GM12878 (cell line): ENCODE measurements at regions not wholly inside any gene's neighbourhood (a gene's known extent, or its start where the extent isn't known, plus 50 kb on each side); places are given as distances from the start of the nearest gene placed in this dataset.
A peak's percentile ranks its signal among the peaks of the same experiment; 100 is the strongest.

Experiments used
- ATAC-seq: fragments of 200-7000 bp; cut with Tn5 transposase; 3 replicates; pipeline ENCODE4 v1.9.1; 2020; ENCODE audit warnings: mild to moderate bottlenecking, moderate library complexity
- BruUV-seq: library from RNA; stranded (reverse); fragments of 400-500 nt; replicated peaks from 2 replicates; lab custom pipeline; 2021; lab: Mats Ljungman, UMichigan
- CTCF ChIA-PET: fragments of 300-600 bp; sonication (Branson Sonifier 250); formaldehyde crosslinking; extraction: SDS; loops from one replicate; lab custom pipeline; 2021; ENCODE audit warnings: inconsistent platforms; lab: Yijun Ruan, JAX
- POLR2A ChIA-PET: fragments of 350-600 bp; formaldehyde crosslinking; extraction: SDS; loops from one replicate; lab custom pipeline; 2021; ENCODE audit warnings: inconsistent platforms; lab: Charles Lee
- RAD21 ChIA-PET: fragments of 300-600 bp; sonication (Branson Sonifier 250); formaldehyde crosslinking; loops from one replicate; lab custom pipeline; 2023; ENCODE audit warnings: antibody characterized with exemption; ENCODE audit not compliant: unreplicated experiment; lab: Charles Lee
- SMC1A ChIA-PET: fragments of 300-600 bp; sonication (Branson Sonifier 250); formaldehyde crosslinking; loops from one replicate; lab custom pipeline; 2023; ENCODE audit not compliant: unreplicated experiment, uncharacterized antibody; lab: Charles Lee
- DNase-seq: peaks from one replicate; pipeline ENCODE4 v3.0.0-alpha.2; 2011; ENCODE audit warnings: low read depth, low spot score
- FAIRE-seq: peaks from 3 replicates; lab custom pipeline; 2011; peaks lifted over from hg19 to GRCh38; lab: Jason Lieb, UNC
- H2AFZ ChIP-seq: 2 replicates; pipeline ENCODE4 v1.6.0; 2011; ENCODE audit warnings: low read depth, low read length, control low read depth; ENCODE audit not compliant: control insufficient read depth
- H3K27ac ChIP-seq: 2 replicates; pipeline ENCODE4 v1.5.1; 2011; ENCODE audit warnings: control low read depth; ENCODE audit not compliant: control insufficient read depth, insufficient read depth
- H3K27me3 ChIP-seq, 2 experiments: replicated peaks in 1 of 2; 2 replicates each; pipeline versions ENCODE4 v1.6.0 to v1.6.1; 2011; ENCODE audit warnings: low read length in 1 of 2; ENCODE audit not compliant: control insufficient read depth in 2 of 2, insufficient read depth in 2 of 2
- H3K36me3 ChIP-seq, 2 experiments: 2 replicates each; pipeline ENCODE4 v1.5.1; 2011; ENCODE audit warnings: low read length in 1 of 2; ENCODE audit not compliant: control insufficient read depth in 2 of 2, insufficient read depth in 2 of 2
- H3K4me1 ChIP-seq: 2 replicates; pipeline ENCODE4 v1.6.1; 2011; ENCODE audit warnings: mild to moderate bottlenecking, low read length, moderate library complexity, mixed read lengths; ENCODE audit not compliant: control insufficient read depth, insufficient read depth
- H3K4me2 ChIP-seq: 2 replicates; pipeline ENCODE4 v1.6.0; 2011; ENCODE audit warnings: control low read depth; ENCODE audit not compliant: control insufficient read depth, insufficient read depth
- H3K4me3 ChIP-seq: fragments of 200-600 bp; sonication (generic); 2 replicates; pipeline ENCODE4 v1.5.1; 2016
- H3K79me2 ChIP-seq: 2 replicates; pipeline ENCODE4 v1.6.0; 2011; ENCODE audit warnings: low read length; ENCODE audit not compliant: control insufficient read depth, insufficient read depth
- H3K9ac ChIP-seq: 2 replicates; pipeline ENCODE4 v1.8.0; 2011; ENCODE audit warnings: low read length, control low read depth, mixed read lengths; ENCODE audit not compliant: control insufficient read depth, insufficient read depth
- H3K9me3 ChIP-seq: replicated peaks from 3 replicates; pipeline ENCODE4 v1.5.1; 2011; ENCODE audit warnings: mild to moderate bottlenecking, low read length; ENCODE audit not compliant: control insufficient read depth, insufficient read depth
- H4K20me1 ChIP-seq: 2 replicates; pipeline ENCODE4 v1.6.0; 2011; ENCODE audit not compliant: control insufficient read depth, insufficient read depth
- CREM ChIP-seq: IDR thresholded peaks from 2 replicates; pipeline ENCODE4 v1.6.1; 2014; ENCODE audit warnings: antibody characterized with exemption, low read depth
- MEF2A ChIP-seq: IDR thresholded peaks from 2 replicates; pipeline ENCODE4 v1.6.1; 2011; ENCODE audit warnings: low read depth, mild to moderate bottlenecking, low read length, moderate library complexity; ENCODE audit not compliant: insufficient read depth
- MYC ChIP-seq: IDR thresholded peaks from 2 replicates; pipeline ENCODE4 v1.6.1; 2011; ENCODE audit warnings: mild to moderate bottlenecking, low read length, moderate library complexity, inconsistent platforms; ENCODE audit not compliant: insufficient read depth, insufficient replicate concordance, insufficient read length, severe bottlenecking
- NFIC ChIP-seq: IDR thresholded peaks from 2 replicates; pipeline ENCODE4 v1.6.1; 2012; ENCODE audit warnings: low read depth, mild to moderate bottlenecking, inconsistent platforms, low read length, moderate library complexity
- NFYA ChIP-seq: IDR thresholded peaks from 2 replicates; pipeline ENCODE4 v1.6.1; 2011; ENCODE audit warnings: low read depth, mild to moderate bottlenecking, low read length, improper control_type of control experiment, borderline replicate concordance
- RAD51 ChIP-seq: fragments of 450-650 bp; IDR thresholded peaks from 2 replicates; pipeline ENCODE4 v1.6.1; 2016; ENCODE audit warnings: moderate library complexity, mild to moderate bottlenecking, inconsistent platforms
- SIX5 ChIP-seq: IDR thresholded peaks from 2 replicates; pipeline ENCODE4 v1.6.1; 2011; ENCODE audit warnings: mild to moderate bottlenecking, low read depth, low read length, moderate library complexity; ENCODE audit not compliant: severe bottlenecking
- SMAD1 ChIP-seq: fragments of 450-650 bp; IDR thresholded peaks from 2 replicates; pipeline ENCODE4 v1.6.1; 2018; ENCODE audit warnings: mild to moderate bottlenecking, low read depth; ENCODE audit not compliant: partially characterized antibody
- SREBF1 ChIP-seq: IDR thresholded peaks from 2 replicates; pipeline ENCODE4 v1.6.1; 2012; ENCODE audit warnings: mild to moderate bottlenecking, low read length
- ZSCAN29 ChIP-seq: fragments of 450-650 bp; IDR thresholded peaks from 2 replicates; pipeline ENCODE4 v1.6.1; 2017; ENCODE audit warnings: mild to moderate bottlenecking, moderate library complexity
- WGBS: methylation state at CpG from one replicate; pipeline ENCODE4 v1.1.6; 2016; ENCODE audit warnings: low lambda C conversion rate; ENCODE audit not compliant: insufficient replicate concordance, insufficient coverage; ENCODE audit errors: missing lambda C conversion rate; 5-methylcytosine and 5-hydroxymethylcytosine counted together
- in situ Hi-C: fragments of 300-500 bp; cut with MboI; formaldehyde crosslinking; loops from 9 replicates; pipeline ENCODE4 v1.14.3; 2018; ENCODE audit warnings: mixed read lengths
- intact Hi-C: fragments of 100-400 bp; cut with micrococcal nuclease; formaldehyde crosslinking; loops from one replicate; pipeline ENCODE4 v1.14.2; 2022; ENCODE audit not compliant: unreplicated experiment

DNA sequence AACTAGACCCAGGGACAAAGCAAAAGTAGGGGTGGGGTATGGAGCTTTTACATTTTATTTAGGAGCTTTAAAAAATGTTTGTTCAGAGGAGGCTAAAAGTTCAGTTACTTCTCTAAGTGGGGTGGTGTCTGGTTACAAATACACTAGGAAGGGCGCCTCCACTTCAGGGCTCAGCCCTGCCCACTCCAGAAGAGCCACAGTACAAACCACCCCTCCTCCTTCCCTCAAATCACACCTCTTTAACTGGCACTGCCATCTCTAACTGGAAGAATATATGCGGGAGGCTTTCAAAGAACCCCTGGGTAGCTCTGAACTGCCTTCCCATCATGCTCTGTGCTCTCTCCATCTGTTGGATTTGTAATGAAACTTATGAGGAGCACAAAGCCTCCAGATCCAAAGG is 98.8 kb upstream of the NFIB start:
- ChIA-PET CTCF (interaction anchor here (1.4 to 1.7 kb wide), 2 partner anchors 15 to 21 kb away, joined by 6 to 12 read pairs; no protein-coding TSS in a partner anchor), POLR2A (interaction anchor here (0.6 kb wide), 1 partner anchor 396 kb away, joined by 10 read pairs; no protein-coding TSS in a partner anchor), SMC1A (interaction anchor here (1.4 kb wide), 1 partner anchor 12 kb away, joined by 3 read pairs; no protein-coding TSS in a partner anchor), RAD21 (interaction anchor here (1.5 kb wide), 1 partner anchor 12 kb away, joined by 3 read pairs; no protein-coding TSS in a partner anchor)
- Histone ChIP-seq H3K9me3 (no peaks in the 10 kb centered on the region), H2AFZ (no peak overlapping the region), H3K79me2 (no peaks in the 10 kb centered on the region), H3K4me3 (no peak overlapping the region), H3K4me1 (no peaks in the 10 kb centered on the region), H3K27me3 (no peaks in the 10 kb centered on the region; a peak in 1 of 4 replicates), H3K36me3 (no peaks in the 10 kb centered on the region), H3K9ac (no peak overlapping the region), H3K27ac (no peak overlapping the region), H3K4me2 (no peak overlapping the region), H4K20me1 (no peaks in the 10 kb centered on the region)
- no TSS peak for BruUV-seq
- TF ChIP-seq SREBF1 = no peak
- no peak for TF ChIP-seq SIX5
- no peak for TF ChIP-seq MYC
- no peak for TF ChIP-seq SMAD1
- no peak for TF ChIP-seq CREM
- no peak for TF ChIP-seq NFYA
- TF ChIP-seq ZSCAN29 = no peak
- TF ChIP-seq MEF2A = no peak
- intact Hi-C loops (no loop called here), in situ Hi-C loops (no loop called here)
- WGBS = 50% methylated on average over 2 of the region's 2 CpGs
- FAIRE-seq (no peak), ATAC-seq (no peak), DNase-seq (no peak)

DNA sequence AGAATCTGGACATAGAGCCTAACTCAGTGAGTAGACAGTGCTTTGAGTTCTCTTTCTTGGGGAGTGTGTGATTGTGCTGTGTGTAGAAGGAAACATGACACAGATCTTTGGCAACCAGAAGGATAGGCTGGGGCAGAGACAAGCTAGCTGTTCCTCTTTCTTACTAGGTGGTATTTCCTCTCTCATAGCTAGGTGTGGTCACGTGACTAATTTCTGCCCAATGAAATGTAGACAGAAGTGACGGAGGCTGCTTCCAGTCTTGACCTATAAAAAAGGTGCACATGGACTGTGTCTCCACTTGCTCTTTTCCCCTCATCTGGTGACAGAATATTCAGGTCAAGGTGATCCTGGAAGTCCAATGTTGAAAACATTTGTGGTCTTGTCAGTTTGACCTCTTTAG is 92.5 kb upstream of the NFIB start:
- no peak overlapping the region for H3K9ac ChIP-seq
- ATAC-seq = no peak
- H4K20me1 ChIP-seq = no peaks in the 10 kb centered on the region
- no peaks in the 10 kb centered on the region for H3K4me1 ChIP-seq
- in situ Hi-C loops = no loop called here
- DNase-seq = no peak
- POLR2A ChIA-PET = no interaction called here
- no TSS peak for BruUV-seq
- no peaks in the 10 kb centered on the region; a peak in 1 of 4 replicates for H3K27me3 ChIP-seq
- H3K27ac ChIP-seq = no peak overlapping the region
- no peaks in the 10 kb centered on the region for H3K9me3 ChIP-seq
- H3K36me3 ChIP-seq = no peaks in the 10 kb centered on the region
- SMC1A ChIA-PET = no interaction called here
- no peak overlapping the region for H3K4me3 ChIP-seq
- intact Hi-C loops = no loop called here
- CTCF ChIA-PET = no interaction called here
- no peaks in the 10 kb centered on the region for H3K79me2 ChIP-seq
- no peak overlapping the region for H2AFZ ChIP-seq
- no peak for FAIRE-seq
- TF ChIP-seq NFIC (no peak), RAD51 (peak; percentile 78; the same call in 1 of the 2 replicates)
- 0% methylated on average over 2 of the region's 2 CpGs for WGBS
- H3K4me2 ChIP-seq = no peak overlapping the region
- RAD21 ChIA-PET = no interaction called here
